AG09309 (cell line): ENCODE measurements at regions not wholly inside any gene's neighbourhood (a gene's known extent, or its start where the extent isn't known, plus 50 kb on each side); places are given as distances from the start of the nearest gene placed in this dataset.

ENCODE experiments used
- DNase-seq: peaks from one replicate; pipeline ENCODE4 v3.0.0-alpha.2; 2010; ENCODE audit warnings: low read depth
- H3K4me3 ChIP-seq: 2 replicates; pipeline ENCODE4 v1.5.1; 2011; ENCODE audit warnings: mild to moderate bottlenecking, low read depth, low read length, moderate library complexity; ENCODE audit not compliant: control insufficient read depth
- CTCF ChIP-seq: IDR thresholded peaks from 2 replicates; pipeline ENCODE4 v1.5.1; 2011; ENCODE audit warnings: mild to moderate bottlenecking, low read depth, low read length, inconsistent platforms; ENCODE audit not compliant: insufficient read depth, control insufficient read depth; ENCODE audit errors: missing control alignments

- DNase-seq: no peak
- TF ChIP-seq CTCF: no peak
- H3K4me3 ChIP-seq: no peak overlapping the region
Observed at GRCh38 chr16:6672507-6672906, 660.1 kb upstream of the RBFOX1 start.

- no peak overlapping the region for H3K4me3 ChIP-seq
- TF ChIP-seq CTCF: no peak
Observed at GRCh38 chr16:6667393-6667792, 665.3 kb upstream of the RBFOX1 start.

GRCh38 chr16:6665126-6665525 lies 667.5 kb upstream of the RBFOX1 start:
- H3K4me3 ChIP-seq: no peak overlapping the region
- TF ChIP-seq CTCF: no peak
- no peak for DNase-seq

More at GRCh38 chr16:6667393-6667792, 665.3 kb upstream of the RBFOX1 start:
- no peak for DNase-seq

GRCh38 chr16:6663668-6664067 lies 669.0 kb upstream of the RBFOX1 start:
- no peak overlapping the region for H3K4me3 ChIP-seq
- DNase-seq: no peak
- no peak for TF ChIP-seq CTCF

GRCh38 chr16:6656760-6657159 lies 675.9 kb upstream of the RBFOX1 start:
- TF ChIP-seq CTCF: no peak
- no peak for DNase-seq
- no peak overlapping the region for H3K4me3 ChIP-seq

GRCh38 chr16:6646891-6647290 lies 685.8 kb upstream of the RBFOX1 start:
- no peak overlapping the region for H3K4me3 ChIP-seq

More at GRCh38 chr16:6646891-6647290, 685.8 kb upstream of the RBFOX1 start:
- no peak for DNase-seq
- TF ChIP-seq CTCF: no peak
